Muscle of leg (tissue), 3 donors: ENCODE measurements at regions not wholly inside any gene's neighbourhood (a gene's known extent, or its start where the extent isn't known, plus 50 kb on each side); places are given as distances from the start of the nearest gene placed in this dataset.

Experiments
- DNase-seq: peaks from one replicate; pipeline ENCODE4 v3.0.0; 2013
- H3K27ac ChIP-seq: one replicate; pipeline ENCODE4 v1.5.1; 2013; ENCODE audit warnings: mild to moderate bottlenecking, low read length, control low read depth
- H3K27me3 ChIP-seq: one replicate; pipeline ENCODE4 v1.6.1; 2013; ENCODE audit warnings: low read length; ENCODE audit not compliant: control insufficient read depth, insufficient read depth
- H3K36me3 ChIP-seq: one replicate; pipeline ENCODE4 v1.6.1; 2013; ENCODE audit warnings: low read length; ENCODE audit not compliant: control insufficient read depth, insufficient read depth
- H3K4me1 ChIP-seq: one replicate; pipeline ENCODE4 v1.6.1; 2013; ENCODE audit warnings: low read length; ENCODE audit not compliant: control insufficient read depth, insufficient read depth
- H3K4me3 ChIP-seq: one replicate; pipeline ENCODE4 v1.5.1; 2013; ENCODE audit warnings: low read length, control low read depth
- H3K9me3 ChIP-seq: replicated peaks from 2 replicates; pipeline ENCODE4 v1.6.1; 2013; ENCODE audit warnings: low read depth, low read length; ENCODE audit not compliant: control insufficient read depth
- WGBS: methylation state at CpG from one replicate; pipeline ENCODE4 v1.1.5; 2013; ENCODE audit warnings: missing lambda C conversion rate; ENCODE audit not compliant: insufficient coverage; 5-methylcytosine and 5-hydroxymethylcytosine counted together

DNA sequence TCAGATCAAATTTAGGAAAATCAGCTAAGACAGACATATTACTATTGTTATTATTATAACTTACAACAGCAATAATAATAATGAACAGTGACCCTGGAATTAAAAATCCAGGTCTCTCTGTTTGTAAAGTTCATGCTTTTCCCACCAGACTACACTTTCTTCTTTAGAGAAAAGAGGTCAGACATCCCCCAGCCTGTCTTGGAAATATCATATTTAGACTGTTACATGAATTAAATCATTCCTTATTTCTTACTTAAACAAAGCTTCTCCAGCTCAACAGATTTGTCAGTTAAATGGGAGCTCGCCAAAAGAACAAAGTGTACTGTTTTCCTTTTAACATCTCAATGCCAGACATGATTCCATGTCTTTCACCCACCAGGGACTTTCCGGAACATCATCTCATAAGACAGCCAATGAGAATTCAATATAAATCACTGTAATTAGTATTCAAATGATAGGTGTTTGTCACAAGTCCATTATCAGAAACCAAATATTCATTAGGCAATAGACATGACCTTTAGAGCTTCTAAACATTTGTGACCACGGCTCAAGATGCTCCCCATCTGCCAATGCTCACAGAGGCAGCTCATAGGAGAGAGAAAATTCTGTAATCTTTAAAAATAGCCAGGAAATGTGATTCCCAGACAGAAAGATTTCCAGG, 351.9 kb downstream of the ENC1 start:
- DNase-seq = peak; percentile 78
- H3K4me3 ChIP-seq = no peak overlapping the region
- H3K4me1 ChIP-seq = peaks cover 4% of the 10 kb centered on the region
- no peak overlapping the region for H3K27ac ChIP-seq
- no peaks in the 10 kb centered on the region for H3K36me3 ChIP-seq
- H3K27me3 ChIP-seq = no peaks in the 10 kb centered on the region
- no peaks in the 10 kb centered on the region for H3K9me3 ChIP-seq
- WGBS = no CpG with 5 or more reads among the region's 3 CpGs

DNA sequence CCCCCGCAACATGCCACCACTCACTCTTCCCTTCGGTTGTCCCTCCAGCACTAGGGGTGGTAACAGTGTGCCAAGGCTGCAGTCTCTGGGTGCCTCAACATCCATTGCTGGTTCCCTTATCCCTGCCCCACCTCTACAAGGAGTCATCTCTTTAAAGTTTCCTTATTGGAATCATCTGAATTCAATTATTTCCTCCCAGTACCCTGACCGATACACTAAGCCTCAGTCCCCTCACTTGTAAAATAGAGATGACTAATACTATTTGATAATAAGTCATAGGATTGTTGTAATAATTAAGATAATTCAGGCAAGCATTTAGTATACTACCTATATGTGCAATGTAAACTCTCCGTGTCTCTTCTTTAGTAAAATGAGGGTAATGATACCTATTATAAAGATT, 352.5 kb downstream of the ENC1 start:
- H3K27ac ChIP-seq = no peak overlapping the region
- 75% methylated on average over 2 of the region's 4 CpGs for whole genome bisulfite sequencing
- H3K4me1 ChIP-seq = peaks cover 4% of the 10 kb centered on the region
- H3K4me3 ChIP-seq = no peak overlapping the region
- H3K9me3 ChIP-seq = no peaks in the 10 kb centered on the region
- H3K36me3 ChIP-seq = no peaks in the 10 kb centered on the region
- DNase-seq = no peak
- H3K27me3 ChIP-seq = no peaks in the 10 kb centered on the region

DNA sequence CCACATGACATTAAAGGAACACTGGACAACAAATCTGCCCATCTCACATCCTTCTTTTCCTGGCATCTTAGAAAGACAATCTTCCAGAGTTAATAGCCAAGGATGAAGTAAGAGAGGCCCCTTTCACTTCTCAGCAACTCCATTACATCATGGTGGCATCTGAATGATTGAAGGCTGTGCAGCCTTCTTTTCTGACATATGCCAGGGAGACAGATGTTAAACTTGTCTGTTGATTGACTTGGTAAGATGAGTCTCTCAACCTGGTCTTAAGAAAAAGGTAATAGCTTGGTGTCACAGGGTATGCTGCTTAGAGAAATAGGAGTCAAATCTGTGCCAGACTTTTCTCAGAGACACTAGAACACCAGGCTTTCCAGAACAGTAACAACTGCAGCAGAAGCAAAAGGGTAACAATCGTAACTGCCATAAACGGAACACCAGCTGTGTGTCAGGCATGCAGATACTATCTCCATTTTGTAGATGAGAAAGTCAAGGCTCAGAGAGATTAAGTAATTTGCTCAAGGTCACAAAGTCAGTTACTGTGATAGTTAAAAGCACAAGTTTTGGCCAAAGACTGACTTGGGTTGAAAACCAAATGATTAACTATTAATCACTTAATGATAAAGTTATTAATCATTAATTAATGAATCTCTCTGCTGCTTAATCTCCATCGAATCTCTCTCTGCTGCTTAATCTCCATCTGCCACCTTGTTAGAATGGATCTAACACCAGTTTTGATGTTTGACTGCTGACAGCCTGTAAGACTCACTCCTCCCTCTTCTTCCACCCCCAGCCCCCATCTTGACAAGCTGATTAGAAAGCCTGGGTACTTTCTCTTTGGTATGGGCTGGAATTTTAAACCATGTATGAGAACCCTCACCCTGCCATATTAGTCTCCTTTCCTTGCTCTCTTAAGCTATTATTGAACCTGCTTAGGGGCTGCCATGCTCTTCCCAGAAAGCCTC, 353.5 kb downstream of the ENC1 start:
- 50% methylated on average over 2 of the region's 3 CpGs for WGBS
- no peaks in the 10 kb centered on the region for H3K36me3 ChIP-seq
- no peaks in the 10 kb centered on the region for H3K9me3 ChIP-seq
- no peak overlapping the region for H3K27ac ChIP-seq
- H3K4me3 ChIP-seq = no peak overlapping the region
- no peak for DNase-seq
- H3K4me1 ChIP-seq = peaks cover 4% of the 10 kb centered on the region
- H3K27me3 ChIP-seq = no peaks in the 10 kb centered on the region

DNA sequence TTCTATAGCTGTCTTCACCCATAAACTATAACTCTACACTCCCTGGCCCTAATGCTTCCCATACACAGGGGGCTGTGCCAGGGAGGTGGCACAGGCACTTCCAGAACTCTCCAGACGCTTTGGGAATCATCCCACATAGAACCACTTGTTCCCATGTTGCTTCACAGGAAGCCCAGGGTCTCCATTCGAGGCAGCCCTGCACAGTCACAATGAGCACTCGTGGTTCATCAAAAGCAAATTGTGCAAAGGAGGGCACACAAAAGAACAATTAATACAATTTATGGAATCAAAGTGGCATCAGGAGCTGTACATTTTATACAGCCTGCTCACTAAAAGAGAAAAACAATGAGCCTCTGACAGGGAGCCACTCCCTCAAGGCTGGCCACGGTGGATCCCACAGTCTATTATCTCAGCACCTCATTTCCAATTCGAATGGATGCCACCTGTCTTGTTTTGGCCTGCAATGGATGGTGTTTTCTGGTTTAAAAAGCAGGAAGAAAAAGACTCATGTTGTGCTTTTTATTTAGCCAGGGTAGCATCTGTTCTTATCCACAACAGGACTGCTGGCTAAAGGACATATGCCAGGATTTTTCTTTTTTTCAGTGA, 354.8 kb downstream of the ENC1 start:
- 61% methylated on average over 3 of the region's 5 CpGs for WGBS
- Histone ChIP-seq H3K4me3 (no peak overlapping the region), H3K9me3 (no peaks in the 10 kb centered on the region), H3K4me1 (peaks cover 4% of the 10 kb centered on the region), H3K27me3 (no peaks in the 10 kb centered on the region), H3K27ac (no peak overlapping the region), H3K36me3 (no peaks in the 10 kb centered on the region)
- DNase-seq = no peak

DNA sequence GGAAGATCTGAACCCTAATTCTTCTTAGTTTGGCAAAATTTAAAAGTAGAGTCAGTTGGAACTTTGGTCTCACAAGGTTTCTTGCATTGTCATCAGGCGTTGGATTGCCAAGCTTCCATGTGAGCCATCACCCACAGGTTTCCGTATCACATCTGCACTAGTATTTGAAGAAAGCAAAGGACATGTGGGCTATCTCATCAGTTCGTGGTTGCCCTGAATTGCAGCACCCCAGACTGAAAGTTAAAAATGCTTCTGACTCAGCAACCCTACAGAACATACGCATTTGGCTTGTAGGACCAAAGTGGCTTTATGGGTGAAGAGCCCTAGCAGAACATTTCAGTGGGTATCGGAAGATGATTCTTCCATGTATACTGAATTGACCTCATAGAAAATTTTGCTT, 358.0 kb downstream of the ENC1 start:
- H3K36me3 ChIP-seq = no peaks in the 10 kb centered on the region
- H3K4me3 ChIP-seq = no peak overlapping the region
- H3K27me3 ChIP-seq = no peaks in the 10 kb centered on the region
- H3K4me1 ChIP-seq = peaks cover 2% of the 10 kb centered on the region
- H3K9me3 ChIP-seq = no peaks in the 10 kb centered on the region
- WGBS = 62% methylated on average over 3 of the region's 5 CpGs
- H3K27ac ChIP-seq = no peak overlapping the region
- DNase-seq = no peak

DNA sequence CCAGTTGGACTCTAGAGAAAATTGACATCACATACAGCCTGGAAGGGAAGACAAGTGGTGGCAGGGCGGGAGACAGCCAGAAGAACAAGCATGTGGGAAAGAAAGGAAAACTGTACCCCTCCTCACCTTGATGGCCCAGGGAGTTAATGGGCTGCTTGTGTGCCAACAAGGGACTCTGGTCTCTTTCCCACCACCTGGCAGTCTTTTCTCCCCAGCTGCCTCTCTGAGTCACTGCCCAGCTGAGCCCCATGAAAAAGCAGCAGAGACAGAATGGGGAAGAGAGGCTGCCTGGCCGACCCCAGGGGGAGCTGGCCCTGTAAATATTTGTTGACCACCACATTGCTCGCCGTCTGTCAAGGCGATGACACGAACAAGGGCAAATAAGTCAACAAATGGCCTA, 359.4 kb downstream of the ENC1 start:
- no peaks in the 10 kb centered on the region for H3K27me3 ChIP-seq
- H3K9me3 ChIP-seq = no peaks in the 10 kb centered on the region
- DNase-seq = no peak
- H3K4me1 ChIP-seq = peaks cover 2% of the 10 kb centered on the region
- H3K36me3 ChIP-seq = no peaks in the 10 kb centered on the region
- H3K4me3 ChIP-seq = no peak overlapping the region
- H3K27ac ChIP-seq = no peak overlapping the region
- no CpG with 5 or more reads among the region's 6 CpGs for WGBS

DNA sequence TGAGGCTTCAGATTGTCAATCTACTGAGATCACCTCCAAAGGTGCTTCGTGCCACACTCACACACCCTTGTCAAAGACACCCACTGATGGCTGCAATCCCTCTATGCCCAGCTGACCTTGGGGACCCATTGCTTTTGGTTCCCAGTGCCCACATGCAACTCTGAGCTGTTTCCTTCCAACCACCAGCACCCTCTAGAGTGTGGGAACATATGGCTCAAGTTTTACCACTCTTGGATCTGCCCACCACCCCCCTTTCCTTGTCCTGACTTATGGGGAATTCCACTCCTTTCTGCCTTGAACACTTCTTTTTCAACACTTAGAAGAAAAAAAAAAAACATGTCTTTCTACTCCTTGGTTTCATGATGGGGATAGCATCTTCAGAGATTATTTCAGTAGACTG, 360.2 kb downstream of the ENC1 start:
- no peak overlapping the region for H3K4me3 ChIP-seq
- H3K36me3 ChIP-seq = no peaks in the 10 kb centered on the region
- DNase-seq = no peak
- H3K9me3 ChIP-seq = no peaks in the 10 kb centered on the region
- H3K27ac ChIP-seq = no peak overlapping the region
- no peaks in the 10 kb centered on the region for H3K4me1 ChIP-seq
- 100% methylated on average over 1 of the region's 1 CpG for WGBS
- no peaks in the 10 kb centered on the region for H3K27me3 ChIP-seq

DNA sequence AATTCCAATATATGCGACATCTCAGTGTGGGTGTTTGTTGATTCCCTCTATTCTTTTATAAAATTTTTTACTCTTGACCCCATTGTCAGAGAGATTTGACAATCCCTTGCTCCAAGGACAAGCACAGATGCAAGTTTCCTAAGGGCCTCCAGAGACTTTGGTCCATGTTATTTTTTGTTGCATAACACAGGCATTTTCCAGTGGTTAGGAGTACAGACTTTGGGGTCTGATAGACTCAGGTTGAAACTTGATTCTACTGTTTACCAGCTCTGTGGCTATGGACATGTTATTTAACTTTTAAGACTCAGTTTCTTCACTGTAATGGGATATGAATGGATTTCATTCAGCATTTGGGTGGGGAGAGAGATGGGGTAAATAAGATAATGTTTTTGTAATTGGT, 361.3 kb downstream of the ENC1 start:
- no peak overlapping the region for H3K4me3 ChIP-seq
- H3K9me3 ChIP-seq = no peaks in the 10 kb centered on the region
- no CpG with 5 or more reads among the region's 1 CpG for whole genome bisulfite sequencing
- no peaks in the 10 kb centered on the region for H3K36me3 ChIP-seq
- no peak overlapping the region for H3K27ac ChIP-seq
- DNase-seq = no peak
- no peaks in the 10 kb centered on the region for H3K4me1 ChIP-seq
- H3K27me3 ChIP-seq = no peaks in the 10 kb centered on the region

DNA sequence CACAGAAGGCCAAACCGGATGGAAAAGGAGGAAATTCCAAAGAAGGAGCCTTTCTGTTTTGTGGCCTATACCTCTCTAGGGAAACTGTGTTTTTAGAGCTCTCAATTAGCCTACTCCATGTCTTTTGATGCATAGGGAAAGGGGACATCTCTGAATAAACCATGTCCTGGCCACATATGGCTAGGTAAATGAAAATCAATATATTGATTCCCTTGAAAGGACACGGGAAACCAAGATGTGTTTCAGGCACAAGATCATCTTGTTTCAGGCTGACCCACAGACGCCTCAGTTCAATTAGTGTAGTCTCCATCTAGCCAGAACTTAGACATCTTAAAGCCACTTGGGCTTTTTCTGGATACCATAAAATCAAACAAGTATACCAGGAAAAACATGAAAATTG, 363.1 kb downstream of the ENC1 start:
- Histone ChIP-seq H3K27me3 (no peaks in the 10 kb centered on the region), H3K36me3 (no peaks in the 10 kb centered on the region), H3K4me3 (no peak overlapping the region), H3K4me1 (no peaks in the 10 kb centered on the region), H3K27ac (no peak overlapping the region), H3K9me3 (no peaks in the 10 kb centered on the region)
- no peak for DNase-seq
- 70% methylated on average over 2 of the region's 3 CpGs for WGBS
